Fibroblast of lung (primary cell): ENCODE measurements at regions not wholly inside any gene's neighbourhood (a gene's known extent, or its start where the extent isn't known, plus 50 kb on each side); places are given as distances from the start of the nearest gene placed in this dataset.
"Not testable (repeated sequence)": the region's sequence is repeated elsewhere in the genome, so short reads cannot be mapped to it uniquely, and the experiment has no call there.

Experiments
- DNase-seq, 2 donors: peaks; one replicate each; pipeline versions ENCODE4 v3.0.0 to v3.0.0-alpha.2; 2010; ENCODE audit warnings: low read depth in 2 of 2
- H2AFZ ChIP-seq: 2 replicates; pipeline ENCODE4 v1.5.1; 2012; ENCODE audit warnings: low read length, control low read depth, inconsistent platforms
- H3K27ac ChIP-seq: 2 replicates; pipeline ENCODE4 v1.5.1; 2011; ENCODE audit warnings: low read length, control low read depth; ENCODE audit not compliant: insufficient read depth
- H3K27me3 ChIP-seq: 2 replicates; pipeline ENCODE4 v1.5.1; 2011; ENCODE audit warnings: mild to moderate bottlenecking, low read length; ENCODE audit not compliant: control insufficient read depth, insufficient read depth
- H3K36me3 ChIP-seq: 2 replicates; pipeline ENCODE4 v1.5.1; 2011; ENCODE audit warnings: low read length; ENCODE audit not compliant: control insufficient read depth, insufficient read depth
- H3K4me1 ChIP-seq: 2 replicates; pipeline ENCODE4 v1.5.1; 2011; ENCODE audit warnings: low read length; ENCODE audit not compliant: control insufficient read depth, insufficient read depth; ENCODE audit errors: extremely low read depth
- H3K4me2 ChIP-seq: 2 replicates; pipeline ENCODE4 v1.5.1; 2011; ENCODE audit warnings: low read length, control low read depth; ENCODE audit not compliant: insufficient read depth; ENCODE audit errors: extremely low read depth
- H3K4me3 ChIP-seq, 4 experiments: fragments of 200-600 bp in 1 of 4; sonication (generic) in 1 of 4; replicated peaks in 1 of 4; 2 replicates each; pipeline ENCODE4 v1.5.1; 2011 to 2016; ENCODE audit warnings: low read length in 4 of 4, low read depth in 3 of 4, mild to moderate bottlenecking in 3 of 4, control low read depth in 2 of 4, inconsistent platforms in 1 of 4, mixed read lengths in 1 of 4; ENCODE audit not compliant: insufficient read depth in 1 of 4; ENCODE audit errors: control extremely low read depth in 1 of 4
- H3K79me2 ChIP-seq: 2 replicates; pipeline ENCODE4 v1.5.1; 2012; ENCODE audit warnings: mild to moderate bottlenecking, low read length, inconsistent platforms; ENCODE audit not compliant: control insufficient read depth, insufficient read depth
- H3K9ac ChIP-seq: 2 replicates; pipeline ENCODE4 v1.5.1; 2011; ENCODE audit warnings: mild to moderate bottlenecking, low read length, control low read depth; ENCODE audit not compliant: insufficient read depth
- H3K9me3 ChIP-seq: 2 replicates; pipeline ENCODE4 v1.5.1; 2012; ENCODE audit warnings: low read depth, low read length; ENCODE audit not compliant: control insufficient read depth, insufficient read depth
- H4K20me1 ChIP-seq: 2 replicates; pipeline ENCODE4 v1.5.1; 2011; ENCODE audit warnings: low read length; ENCODE audit not compliant: control insufficient read depth, insufficient read depth; ENCODE audit errors: extremely low read depth
- EZH2 ChIP-seq: IDR thresholded peaks from 2 replicates; pipeline ENCODE4 v1.5.1; 2012; ENCODE audit warnings: low read length, control low read depth, mild to moderate bottlenecking; ENCODE audit errors: missing control alignments
- TF ChIP-seq, protein P1 (sequence below), 2 donors: IDR thresholded peaks in 1 of 2; conservative IDR thresholded peaks in 1 of 2; 1 replicate in 1 of 2; 2 replicates in 1 of 2; pipeline ENCODE4 v1.5.1; 2011 to 2012; ENCODE audit warnings: low read length in 2 of 2, control low read depth in 1 of 2, inconsistent platforms in 1 of 2, low read depth in 1 of 2, mild to moderate bottlenecking in 1 of 2

GRCh38 chr3:82586414-82586813 is 825.0 kb upstream of the GBE1 start:
- Histone ChIP-seq H4K20me1 (no peaks in the 10 kb centered on the region), H3K79me2 (no peaks in the 10 kb centered on the region), H3K4me2 (no peak overlapping the region), H3K4me3 (no peak overlapping the region), H3K36me3 (no peaks in the 10 kb centered on the region), H3K9me3 (no peaks in the 10 kb centered on the region), H2AFZ (no peak overlapping the region), H3K27me3 (no peaks in the 10 kb centered on the region), H3K27ac (no peak overlapping the region), H3K4me1 (no peaks in the 10 kb centered on the region), H3K9ac (no peak overlapping the region)
- TF ChIP-seq EZH2, result no peak
- TF ChIP-seq, protein P1, sequence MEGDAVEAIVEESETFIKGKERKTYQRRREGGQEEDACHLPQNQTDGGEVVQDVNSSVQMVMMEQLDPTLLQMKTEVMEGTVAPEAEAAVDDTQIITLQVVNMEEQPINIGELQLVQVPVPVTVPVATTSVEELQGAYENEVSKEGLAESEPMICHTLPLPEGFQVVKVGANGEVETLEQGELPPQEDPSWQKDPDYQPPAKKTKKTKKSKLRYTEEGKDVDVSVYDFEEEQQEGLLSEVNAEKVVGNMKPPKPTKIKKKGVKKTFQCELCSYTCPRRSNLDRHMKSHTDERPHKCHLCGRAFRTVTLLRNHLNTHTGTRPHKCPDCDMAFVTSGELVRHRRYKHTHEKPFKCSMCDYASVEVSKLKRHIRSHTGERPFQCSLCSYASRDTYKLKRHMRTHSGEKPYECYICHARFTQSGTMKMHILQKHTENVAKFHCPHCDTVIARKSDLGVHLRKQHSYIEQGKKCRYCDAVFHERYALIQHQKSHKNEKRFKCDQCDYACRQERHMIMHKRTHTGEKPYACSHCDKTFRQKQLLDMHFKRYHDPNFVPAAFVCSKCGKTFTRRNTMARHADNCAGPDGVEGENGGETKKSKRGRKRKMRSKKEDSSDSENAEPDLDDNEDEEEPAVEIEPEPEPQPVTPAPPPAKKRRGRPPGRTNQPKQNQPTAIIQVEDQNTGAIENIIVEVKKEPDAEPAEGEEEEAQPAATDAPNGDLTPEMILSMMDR (conservative IDR thresholded peaks at IDR 0.05 in 1 of 2, IDR thresholded peaks at IDR 0.05 in 1 of 2; ENCODE audit: low read depth in 1 of 2, low read length in 2 of 2), result no peak
- no peak for DNase-seq

DNA sequence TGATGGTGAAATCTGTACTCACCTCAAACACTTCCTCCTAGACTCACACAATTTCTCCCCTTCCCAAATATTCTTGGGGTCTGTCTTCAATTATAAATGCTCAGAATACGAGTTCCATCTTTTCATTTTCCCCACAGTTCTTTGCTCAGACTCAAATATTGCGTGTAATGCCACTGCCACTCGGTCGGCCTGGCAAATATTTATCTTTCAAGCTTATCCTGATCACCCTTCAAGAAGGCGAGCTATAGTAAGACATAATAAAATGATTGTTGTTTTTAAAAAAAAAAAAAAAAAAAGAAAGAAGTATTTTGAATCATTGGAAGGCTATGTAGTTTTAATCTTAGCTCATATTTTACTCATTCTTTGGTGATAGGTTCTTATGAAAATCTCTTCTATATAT is 824.6 kb upstream of the GBE1 start:
- H3K27ac ChIP-seq, H3K79me2 ChIP-seq, H3K4me3 ChIP-seq, DNase-seq, H3K27me3 ChIP-seq, H3K4me1 ChIP-seq, H3K9me3 ChIP-seq, H3K4me2 ChIP-seq, H2AFZ ChIP-seq, H3K36me3 ChIP-seq, H4K20me1 ChIP-seq, H3K9ac ChIP-seq: not testable (repeated sequence)

- H3K79me2 ChIP-seq, DNase-seq, H3K4me3 ChIP-seq, H3K9ac ChIP-seq, H3K4me1 ChIP-seq, H2AFZ ChIP-seq, H3K27ac ChIP-seq, H3K4me2 ChIP-seq, H3K27me3 ChIP-seq, H3K36me3 ChIP-seq, H3K9me3 ChIP-seq, H4K20me1 ChIP-seq: not testable (repeated sequence)
Observed at GRCh38 chr3:82585591-82585990, 824.1 kb upstream of the GBE1 start.

DNA sequence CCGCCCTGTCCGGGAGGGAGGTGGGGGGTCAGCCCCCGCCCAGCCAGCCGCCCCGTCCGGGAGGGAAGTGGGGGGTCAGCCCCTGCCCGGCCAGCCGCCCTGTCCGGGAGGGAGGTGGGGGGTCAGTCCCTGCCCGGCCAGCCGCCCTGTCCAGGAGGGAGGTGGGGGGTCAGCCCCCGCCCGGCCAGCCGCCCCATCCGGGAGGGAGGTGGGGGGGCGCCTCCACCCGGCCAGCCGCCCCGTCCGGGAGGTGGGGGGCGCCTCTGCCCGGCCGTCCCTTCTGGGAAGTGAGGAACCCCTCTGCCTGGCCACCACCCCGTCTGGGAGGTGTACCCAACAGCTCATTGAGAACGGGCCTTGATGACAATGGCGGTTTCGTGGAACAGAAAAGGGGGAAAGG is 823.4 kb upstream of the GBE1 start:
- DNase-seq, H3K4me2 ChIP-seq: not testable (repeated sequence)

GRCh38 chr3:82584415-82584814 is 823.0 kb upstream of the GBE1 start:
- not testable (repeated sequence) for H3K27ac ChIP-seq, H3K27me3 ChIP-seq, H3K9me3 ChIP-seq, DNase-seq, H3K4me3 ChIP-seq, H3K36me3 ChIP-seq, H3K9ac ChIP-seq, H3K4me1 ChIP-seq, H4K20me1 ChIP-seq, H2AFZ ChIP-seq, H3K4me2 ChIP-seq, H3K79me2 ChIP-seq

More for the DNA sequence above, 823.4 kb upstream of the GBE1 start:
- H3K4me1 ChIP-seq, H4K20me1 ChIP-seq, H3K36me3 ChIP-seq, H3K9me3 ChIP-seq, H3K79me2 ChIP-seq, H3K27ac ChIP-seq, H2AFZ ChIP-seq, H3K4me3 ChIP-seq, H3K9ac ChIP-seq, H3K27me3 ChIP-seq: not testable (repeated sequence)
